UCSD-AML1 (cell line): ENCODE measurements at regions not wholly inside any gene's neighbourhood (a gene's known extent, or its start where the extent isn't known, plus 50 kb on each side); places are given as distances from the start of the nearest gene placed in this dataset.

Experiments
- DNase-seq: peaks from one replicate; lab custom pipeline; 2025; ENCODE audit not compliant: unreplicated experiment; lab: John Stamatoyannopoulos, UW

GRCh38 chr6:88359530-88360202 is 193.5 kb upstream of the CNR1 start:
- DNase-seq = no peak

GRCh38 chr6:88358846-88359245 is 192.7 kb upstream of the CNR1 start:
- no peak for DNase-seq

GRCh38 chr6:88349511-88349910 is 183.4 kb upstream of the CNR1 start:
- no peak for DNase-seq

- DNase-seq = no peak
Observed at GRCh38 chr6:88342336-88342735, 176.2 kb upstream of the CNR1 start.

- DNase-seq = no peak
Observed at GRCh38 chr6:88339761-88340160, 173.6 kb upstream of the CNR1 start.

GRCh38 chr6:88321306-88321705 is 155.2 kb upstream of the CNR1 start:
- no peak for DNase-seq

GRCh38 chr6:88311561-88311960 is 145.4 kb upstream of the CNR1 start:
- no peak for DNase-seq

GRCh38 chr6:88304520-88304919 is 138.4 kb upstream of the CNR1 start:
- DNase-seq = no peak

GRCh38 chr6:88302769-88303225 is 136.7 kb upstream of the CNR1 start:
- DNase-seq = no peak

GRCh38 chr6:88301888-88302768 is 136.0 kb upstream of the CNR1 start:
- DNase-seq = no peak

GRCh38 chr6:88301256-88301655 is 135.1 kb upstream of the CNR1 start:
- no peak for DNase-seq

- no peak for DNase-seq
Observed at GRCh38 chr6:88298066-88298845, 132.1 kb upstream of the CNR1 start.

GRCh38 chr6:88296694-88297093 is 130.5 kb upstream of the CNR1 start:
- DNase-seq = no peak

GRCh38 chr6:88295663-88296062 is 129.5 kb upstream of the CNR1 start:
- DNase-seq = no peak

- no peak for DNase-seq
Observed at GRCh38 chr6:88294702-88295101, 128.6 kb upstream of the CNR1 start.

- DNase-seq = no peak
Observed at GRCh38 chr6:88290411-88290810, 124.3 kb upstream of the CNR1 start.

GRCh38 chr6:88287696-88288095 is 121.5 kb upstream of the CNR1 start:
- no peak for DNase-seq

- no peak for DNase-seq
Observed at GRCh38 chr6:88276331-88276730, 110.2 kb upstream of the CNR1 start.

- no peak for DNase-seq
Observed at GRCh38 chr6:88268508-88268907, 102.4 kb upstream of the CNR1 start.

- no peak for DNase-seq
Observed at GRCh38 chr6:88266126-88266525, 100.0 kb upstream of the CNR1 start.

GRCh38 chr6:88263591-88263990 is 97.4 kb upstream of the CNR1 start:
- no peak for DNase-seq

- no peak for DNase-seq
Observed at GRCh38 chr6:88262332-88262731, 96.2 kb upstream of the CNR1 start.
